KMS-11 (cell line): ENCODE measurements at regions not wholly inside any gene's neighbourhood (a gene's known extent, or its start where the extent isn't known, plus 50 kb on each side); places are given as distances from the start of the nearest gene placed in this dataset.

ENCODE experiments used
- H2AFZ ChIP-seq: fragments of 200-600 bp; sonication (generic); 2 replicates; pipeline ENCODE4 v1.6.1; 2016; ENCODE audit warnings: antibody characterized with exemption, mixed run types, low read depth
- H3K27ac ChIP-seq: fragments of 200-600 bp; sonication (generic); 2 replicates; pipeline ENCODE4 v1.6.1; 2016; ENCODE audit warnings: mild to moderate bottlenecking, mixed run types
- H3K27me3 ChIP-seq: fragments of 200-600 bp; sonication (generic); 2 replicates; pipeline ENCODE4 v1.6.1; 2017; ENCODE audit warnings: mild to moderate bottlenecking, low read depth, mixed run types, moderate library complexity; ENCODE audit not compliant: insufficient read depth
- H3K36me3 ChIP-seq: fragments of 200-600 bp; sonication (generic); 2 replicates; pipeline ENCODE4 v1.6.1; 2017; ENCODE audit warnings: mild to moderate bottlenecking, mixed run types; ENCODE audit not compliant: insufficient read depth
- H3K4me1 ChIP-seq: fragments of 200-600 bp; sonication (generic); 2 replicates; pipeline ENCODE4 v1.6.1; 2016; ENCODE audit warnings: mild to moderate bottlenecking, low read depth, mixed run types; ENCODE audit not compliant: poor library complexity, severe bottlenecking
- H3K4me2 ChIP-seq: fragments of 200-600 bp; sonication (generic); 2 replicates; pipeline ENCODE4 v1.7.0; 2016; ENCODE audit warnings: mild to moderate bottlenecking, mixed run types
- H3K4me3 ChIP-seq: fragments of 200-600 bp; sonication (generic); IDR thresholded peaks from 2 replicates; pipeline ENCODE4 v1.6.1; 2017; ENCODE audit warnings: low read depth, low read length, mixed read lengths; ENCODE audit not compliant: insufficient read depth
- H3K79me2 ChIP-seq: fragments of 200-600 bp; sonication (generic); 2 replicates; pipeline ENCODE4 v1.6.1; 2016; ENCODE audit warnings: low read depth, mixed run types; ENCODE audit not compliant: insufficient read depth
- H3K9ac ChIP-seq: fragments of 200-600 bp; sonication (generic); 2 replicates; pipeline ENCODE4 v1.6.1; 2016; ENCODE audit warnings: mild to moderate bottlenecking, mixed run types
- H4K20me1 ChIP-seq: fragments of 200-600 bp; sonication (generic); 2 replicates; pipeline ENCODE4 v1.6.1; 2016; ENCODE audit warnings: mild to moderate bottlenecking, mixed run types; ENCODE audit not compliant: insufficient read depth
- CTCF ChIP-seq: fragments of 200-600 bp; sonication (generic); conservative IDR thresholded peaks from 2 replicates; pipeline ENCODE4 v1.6.1; 2017; ENCODE audit warnings: low read depth, mild to moderate bottlenecking, antibody characterized with exemption, low read length, moderate library complexity, mixed read lengths

GRCh38 chr16:86763819-86764218 lies 185.5 kb downstream of the FOXL1 start:
- H2AFZ ChIP-seq: no peak overlapping the region
- no peak overlapping the region for H3K4me2 ChIP-seq
- H3K27ac ChIP-seq: no peak overlapping the region
- H3K4me1 ChIP-seq: peaks cover 4% of the 10 kb centered on the region
- no peaks in the 10 kb centered on the region for H3K79me2 ChIP-seq
- peaks cover 3% of the 10 kb centered on the region; the same call in 1 of the 2 replicates for H3K27me3 ChIP-seq
- no peaks in the 10 kb centered on the region for H4K20me1 ChIP-seq
- no peak overlapping the region for H3K4me3 ChIP-seq
- TF ChIP-seq CTCF: no peak
- no peak overlapping the region for H3K9ac ChIP-seq
- H3K36me3 ChIP-seq: no peaks in the 10 kb centered on the region

GRCh38 chr16:86764551-86764950 lies 186.2 kb downstream of the FOXL1 start:
- TF ChIP-seq CTCF: no peak
- no peaks in the 10 kb centered on the region for H3K36me3 ChIP-seq
- H3K27ac ChIP-seq: no peak overlapping the region
- H2AFZ ChIP-seq: no peak overlapping the region
- no peak overlapping the region for H3K4me3 ChIP-seq
- peaks cover 10% of the 10 kb centered on the region for H3K4me1 ChIP-seq
- no peak overlapping the region for H3K4me2 ChIP-seq
- H3K79me2 ChIP-seq: no peaks in the 10 kb centered on the region
- H4K20me1 ChIP-seq: no peaks in the 10 kb centered on the region
- H3K9ac ChIP-seq: no peak overlapping the region
- peaks cover 3% of the 10 kb centered on the region; the same call in 1 of the 2 replicates for H3K27me3 ChIP-seq

- TF ChIP-seq CTCF: no peak
- Histone ChIP-seq H3K4me3 (no peak overlapping the region), H3K27me3 (no peaks in the 10 kb centered on the region; the same call in 1 of the 2 replicates), H3K9ac (no peak overlapping the region), H3K27ac (no peak overlapping the region), H3K36me3 (no peaks in the 10 kb centered on the region), H2AFZ (no peak overlapping the region), H3K4me2 (no peak overlapping the region), H3K79me2 (no peaks in the 10 kb centered on the region), H4K20me1 (no peaks in the 10 kb centered on the region), H3K4me1 (peaks cover 10% of the 10 kb centered on the region)
Observed at GRCh38 chr16:86765389-86766026, 187.2 kb downstream of the FOXL1 start.

GRCh38 chr16:86766700-86767099 lies 188.4 kb downstream of the FOXL1 start:
- no peak overlapping the region for H3K9ac ChIP-seq
- TF ChIP-seq CTCF: no peak
- H3K27ac ChIP-seq: no peak overlapping the region
- H3K27me3 ChIP-seq: peaks cover 3% of the 10 kb centered on the region; the same call in 1 of the 2 replicates
- peaks cover 10% of the 10 kb centered on the region for H3K4me1 ChIP-seq
- no peaks in the 10 kb centered on the region for H3K36me3 ChIP-seq
- H3K79me2 ChIP-seq: no peaks in the 10 kb centered on the region
- H3K4me3 ChIP-seq: no peak overlapping the region
- H3K4me2 ChIP-seq: no peak overlapping the region
- no peaks in the 10 kb centered on the region for H4K20me1 ChIP-seq
- no peak overlapping the region for H2AFZ ChIP-seq
